ENCODE measurements at regions not wholly inside any gene's neighbourhood (a gene's known extent, or its start where the extent isn't known, plus 50 kb on each side); places are given as distances from the start of the nearest gene placed in this dataset.
"Not testable (repeated sequence)": the region's sequence is repeated elsewhere in the genome, so short reads cannot be mapped to it uniquely, and the experiment has no call there.

GRCh38 chr2:107132070-107132469 is 246.1 kb upstream of the ST6GAL2 start:
- H3K4me3 ChIP-seq (ENCODE audit: control insufficient read depth, low read depth, low read length): no peak overlapping the region
- no peak for DNase-seq (ENCODE audit: low read depth)
- no peak for TF ChIP-seq CTCF (conservative IDR thresholded peaks at IDR 0.05; ENCODE audit: control insufficient read depth, insufficient read depth, low read depth, low read length)

GRCh38 chr2:107132746-107133145 is 246.8 kb upstream of the ST6GAL2 start:
- DNase-seq (ENCODE audit: low read depth): no peak
- no peak overlapping the region for H3K4me3 ChIP-seq (ENCODE audit: control insufficient read depth, low read depth, low read length)
- TF ChIP-seq CTCF (conservative IDR thresholded peaks at IDR 0.05; ENCODE audit: control insufficient read depth, insufficient read depth, low read depth, low read length): no peak

GRCh38 chr2:107133412-107133811 is 247.4 kb upstream of the ST6GAL2 start:
- TF ChIP-seq CTCF (conservative IDR thresholded peaks at IDR 0.05; ENCODE audit: control insufficient read depth, insufficient read depth, low read depth, low read length): no peak
- no peak overlapping the region for H3K4me3 ChIP-seq (ENCODE audit: control insufficient read depth, low read depth, low read length)
- DNase-seq (ENCODE audit: low read depth): no peak

- no peak for DNase-seq (ENCODE audit: low read depth)
- H3K4me3 ChIP-seq (ENCODE audit: control insufficient read depth, low read depth, low read length): no peak overlapping the region
- no peak for TF ChIP-seq CTCF (conservative IDR thresholded peaks at IDR 0.05; ENCODE audit: control insufficient read depth, insufficient read depth, low read depth, low read length)
Measured at GRCh38 chr2:107136733-107137132, 250.8 kb upstream of the ST6GAL2 start.

GRCh38 chr2:107137706-107138105 is 251.7 kb upstream of the ST6GAL2 start:
- no peak for DNase-seq (ENCODE audit: low read depth)
- TF ChIP-seq CTCF (conservative IDR thresholded peaks at IDR 0.05; ENCODE audit: control insufficient read depth, insufficient read depth, low read depth, low read length): no peak
- H3K4me3 ChIP-seq (ENCODE audit: control insufficient read depth, low read depth, low read length): no peak overlapping the region

GRCh38 chr2:107146181-107146580 is 260.2 kb upstream of the ST6GAL2 start:
- H3K4me3 ChIP-seq (ENCODE audit: control insufficient read depth, low read depth, low read length): no peak overlapping the region
- no peak for DNase-seq (ENCODE audit: low read depth)
- TF ChIP-seq CTCF (conservative IDR thresholded peaks at IDR 0.05; ENCODE audit: control insufficient read depth, insufficient read depth, low read depth, low read length): no peak

- not testable (repeated sequence) for H3K4me3 ChIP-seq (ENCODE audit: control insufficient read depth, low read depth, low read length); DNase-seq (ENCODE audit: low read depth)
Measured at GRCh38 chr2:107146645-107147044, 260.7 kb upstream of the ST6GAL2 start.

Data from fibroblast of mammary gland (primary cell).